GM10266 (cell line): ENCODE measurements at regions not wholly inside any gene's neighbourhood (a gene's known extent, or its start where the extent isn't known, plus 50 kb on each side); places are given as distances from the start of the nearest gene placed in this dataset.

Experiments
- DNase-seq: peaks from one replicate; pipeline ENCODE4 v3.0.0; 2012; ENCODE audit errors: extremely low spot score
- CTCF ChIP-seq: IDR thresholded peaks from 2 replicates; pipeline ENCODE4 v1.5.1; 2012; ENCODE audit warnings: mild to moderate bottlenecking, low read depth; ENCODE audit not compliant: control insufficient read depth, insufficient read depth; ENCODE audit errors: missing control alignments

- no peak for TF ChIP-seq CTCF
- no peak for DNase-seq
These were observed 290.2 kb upstream of the SEMA6A start for GRCh38 chr5:116864838-116865190.

GRCh38 chr5:116864157-116864837 lies 289.7 kb upstream of the SEMA6A start:
- DNase-seq = no peak
- no peak for TF ChIP-seq CTCF

- no peak for TF ChIP-seq CTCF
- DNase-seq = no peak
These were observed 288.2 kb upstream of the SEMA6A start for GRCh38 chr5:116862632-116863455.

GRCh38 chr5:116861666-116862065 lies 287.0 kb upstream of the SEMA6A start:
- no peak for DNase-seq

GRCh38 chr5:116861097-116861496 lies 286.5 kb upstream of the SEMA6A start:
- TF ChIP-seq CTCF = no peak

More at GRCh38 chr5:116861666-116862065, 287.0 kb upstream of the SEMA6A start:
- TF ChIP-seq CTCF = no peak

GRCh38 chr5:116859666-116860320 lies 285.2 kb upstream of the SEMA6A start:
- DNase-seq = no peak
- TF ChIP-seq CTCF = no peak

More at GRCh38 chr5:116861097-116861496, 286.5 kb upstream of the SEMA6A start:
- DNase-seq = no peak
